DND-41 (cell line): ENCODE measurements at regions not wholly inside any gene's neighbourhood (a gene's known extent, or its start where the extent isn't known, plus 50 kb on each side); places are given as distances from the start of the nearest gene placed in this dataset.

Experiments used
- ATAC-seq: fragments of 200-7000 bp; cut with Tn5 transposase; 3 replicates; pipeline ENCODE4 v1.9.1; 2021; ENCODE audit warnings: low read depth; ENCODE audit not compliant: insufficient read depth
- DNase-seq: peaks from one replicate; pipeline ENCODE4 v3.0.0-alpha.2; 2020
- H2AFZ ChIP-seq: 2 replicates; pipeline ENCODE4 v1.6.0; 2012; ENCODE audit warnings: low read depth, low read length
- H3K27ac ChIP-seq: 2 replicates; pipeline ENCODE4 v1.5.1; 2012; ENCODE audit warnings: low read length, inconsistent platforms
- H3K27me3 ChIP-seq: fragments of 200-600 bp; sonication (generic); 2 replicates; pipeline ENCODE4 v1.6.0; 2012; ENCODE audit warnings: low read length, mild to moderate bottlenecking, inconsistent platforms; ENCODE audit not compliant: insufficient read depth, poor library complexity
- H3K36me3 ChIP-seq: 2 replicates; pipeline ENCODE4 v1.5.1; 2012; ENCODE audit warnings: low read length, inconsistent platforms; ENCODE audit not compliant: insufficient read depth
- H3K4me1 ChIP-seq: 2 replicates; pipeline ENCODE4 v1.5.1; 2012; ENCODE audit warnings: mild to moderate bottlenecking, low read length; ENCODE audit not compliant: insufficient read depth
- H3K4me2 ChIP-seq: 2 replicates; pipeline ENCODE4 v1.6.0; 2012; ENCODE audit warnings: mild to moderate bottlenecking, moderate library complexity, low read length, inconsistent platforms; ENCODE audit not compliant: insufficient read depth
- H3K4me3 ChIP-seq, 2 experiments: fragments of 200-600 bp in 1 of 2; shearing (Covaris generic) in 1 of 2; 2 replicates each; pipeline ENCODE4 v1.5.1; 2012 to 2016; ENCODE audit warnings: inconsistent platforms in 2 of 2, low read length in 2 of 2, mild to moderate bottlenecking in 2 of 2, low read depth in 1 of 2, moderate library complexity in 1 of 2
- H3K79me2 ChIP-seq: 2 replicates; pipeline ENCODE4 v1.6.0; 2012; ENCODE audit warnings: low read length, inconsistent platforms; ENCODE audit not compliant: insufficient read depth
- H3K9ac ChIP-seq: 2 replicates; pipeline ENCODE4 v1.6.0; 2012; ENCODE audit warnings: low read depth, mild to moderate bottlenecking, inconsistent platforms, low read length, moderate library complexity
- H3K9me3 ChIP-seq: 2 replicates; pipeline ENCODE4 v1.5.1; 2012; ENCODE audit warnings: low read length, moderate library complexity, mild to moderate bottlenecking, inconsistent platforms; ENCODE audit not compliant: insufficient read depth, severe bottlenecking
- H4K20me1 ChIP-seq: 2 replicates; pipeline ENCODE4 v1.6.0; 2012; ENCODE audit warnings: low read length; ENCODE audit not compliant: insufficient read depth
- CTCF ChIP-seq: IDR thresholded peaks from 2 replicates; pipeline ENCODE4 v1.5.1; 2012; ENCODE audit warnings: borderline replicate concordance, low read length, moderate library complexity, mild to moderate bottlenecking; ENCODE audit not compliant: poor library complexity, severe bottlenecking; ENCODE audit errors: extremely low read depth
- EZH2 ChIP-seq: IDR thresholded peaks from 3 replicates; pipeline ENCODE4 v1.6.1; 2012; ENCODE audit warnings: borderline replicate concordance, low read depth, mild to moderate bottlenecking, moderate library complexity, low read length, inconsistent platforms; ENCODE audit not compliant: severe bottlenecking

GRCh38 chr3:19811689-19812088 lies 122.3 kb downstream of the EFHB start:
- H3K36me3 ChIP-seq = no peaks in the 10 kb centered on the region
- no peak overlapping the region for H3K9ac ChIP-seq
- ATAC-seq (no peak; the same call in 2 of the 3 replicates), DNase-seq (no peak)
- no peak overlapping the region for H3K4me2 ChIP-seq
- H3K27me3 ChIP-seq = peaks cover 10% of the 10 kb centered on the region
- no peak overlapping the region for H3K27ac ChIP-seq
- H3K79me2 ChIP-seq = no peaks in the 10 kb centered on the region
- H2AFZ ChIP-seq = no peak overlapping the region
- no peaks in the 10 kb centered on the region for H3K9me3 ChIP-seq
- no peak for TF ChIP-seq EZH2
- no peak for TF ChIP-seq CTCF
- H3K4me1 ChIP-seq = no peaks in the 10 kb centered on the region
- H3K4me3 ChIP-seq = no peak overlapping the region
- H4K20me1 ChIP-seq = no peaks in the 10 kb centered on the region

- ATAC-seq = no peak
- Histone ChIP-seq H3K27ac (no peak overlapping the region), H4K20me1 (no peaks in the 10 kb centered on the region), H2AFZ (no peak overlapping the region), H3K79me2 (no peaks in the 10 kb centered on the region), H3K4me2 (no peak overlapping the region), H3K4me3 (no peak overlapping the region), H3K9me3 (no peaks in the 10 kb centered on the region), H3K4me1 (no peaks in the 10 kb centered on the region), H3K27me3 (peaks cover 10% of the 10 kb centered on the region), H3K9ac (no peak overlapping the region), H3K36me3 (no peaks in the 10 kb centered on the region)
- TF ChIP-seq CTCF (no peak), EZH2 (no peak)
- no peak for DNase-seq
Observed at GRCh38 chr3:19808834-19809233, 125.2 kb downstream of the EFHB start.

- H3K9me3 ChIP-seq = no peaks in the 10 kb centered on the region
- no peak overlapping the region for H2AFZ ChIP-seq
- ATAC-seq = no peak
- no peak overlapping the region for H3K4me3 ChIP-seq
- no peaks in the 10 kb centered on the region for H3K4me1 ChIP-seq
- no peaks in the 10 kb centered on the region for H3K79me2 ChIP-seq
- H3K27me3 ChIP-seq = no peaks in the 10 kb centered on the region
- H4K20me1 ChIP-seq = no peaks in the 10 kb centered on the region
- TF ChIP-seq CTCF = no peak
- TF ChIP-seq EZH2 = no peak
- no peaks in the 10 kb centered on the region for H3K36me3 ChIP-seq
- H3K9ac ChIP-seq = no peak overlapping the region
- H3K27ac ChIP-seq = no peak overlapping the region
- no peak for DNase-seq
- H3K4me2 ChIP-seq = no peak overlapping the region
Observed at GRCh38 chr3:19799887-19800286, 134.1 kb downstream of the EFHB start.

- no peak for ATAC-seq
- H3K27me3 ChIP-seq = no peaks in the 10 kb centered on the region
- no peaks in the 10 kb centered on the region for H3K9me3 ChIP-seq
- H3K4me2 ChIP-seq = no peak overlapping the region
- H3K4me3 ChIP-seq = no peak overlapping the region
- no peak for DNase-seq
- no peaks in the 10 kb centered on the region for H4K20me1 ChIP-seq
- no peaks in the 10 kb centered on the region for H3K4me1 ChIP-seq
- H3K79me2 ChIP-seq = no peaks in the 10 kb centered on the region
- H3K36me3 ChIP-seq = no peaks in the 10 kb centered on the region
- H3K9ac ChIP-seq = no peak overlapping the region
- no peak overlapping the region for H3K27ac ChIP-seq
- no peak overlapping the region for H2AFZ ChIP-seq
- TF ChIP-seq CTCF (no peak), EZH2 (no peak)
Observed at GRCh38 chr3:19799115-19799514, 134.9 kb downstream of the EFHB start.
